NCI-H748 (cell line): ENCODE measurements at regions not wholly inside any gene's neighbourhood (a gene's known extent, or its start where the extent isn't known, plus 50 kb on each side); places are given as distances from the start of the nearest gene placed in this dataset.

Experiments used
- DNase-seq: peaks from one replicate; lab custom pipeline; 2025; ENCODE audit not compliant: unreplicated experiment; lab: John Stamatoyannopoulos, UW

- no peak for DNase-seq
Observed at GRCh38 chr1:96352733-96353132, 368.9 kb upstream of the PTBP2 start.

GRCh38 chr1:96355521-96355920 lies 366.1 kb upstream of the PTBP2 start:
- DNase-seq, result no peak

DNA sequence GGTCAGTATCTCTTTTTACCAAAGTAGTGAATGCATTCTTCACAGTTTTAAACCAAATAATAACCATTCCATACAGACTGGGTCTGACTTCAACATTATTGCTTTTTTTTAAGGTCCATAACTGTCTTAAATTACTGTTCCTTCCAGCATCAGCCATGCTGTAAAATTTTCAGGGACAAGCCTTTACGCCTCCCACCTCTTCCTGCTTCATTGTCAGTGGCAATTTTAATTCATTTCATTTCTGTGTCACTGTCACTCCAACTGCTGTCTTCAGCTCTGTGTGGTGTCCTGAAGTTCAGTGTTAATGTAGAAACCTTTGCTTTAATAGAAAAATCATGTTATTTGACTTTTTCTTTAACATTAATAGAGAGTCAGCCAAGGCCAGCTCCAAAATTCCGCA lies 365.6 kb upstream of the PTBP2 start:
- no peak for DNase-seq

DNA sequence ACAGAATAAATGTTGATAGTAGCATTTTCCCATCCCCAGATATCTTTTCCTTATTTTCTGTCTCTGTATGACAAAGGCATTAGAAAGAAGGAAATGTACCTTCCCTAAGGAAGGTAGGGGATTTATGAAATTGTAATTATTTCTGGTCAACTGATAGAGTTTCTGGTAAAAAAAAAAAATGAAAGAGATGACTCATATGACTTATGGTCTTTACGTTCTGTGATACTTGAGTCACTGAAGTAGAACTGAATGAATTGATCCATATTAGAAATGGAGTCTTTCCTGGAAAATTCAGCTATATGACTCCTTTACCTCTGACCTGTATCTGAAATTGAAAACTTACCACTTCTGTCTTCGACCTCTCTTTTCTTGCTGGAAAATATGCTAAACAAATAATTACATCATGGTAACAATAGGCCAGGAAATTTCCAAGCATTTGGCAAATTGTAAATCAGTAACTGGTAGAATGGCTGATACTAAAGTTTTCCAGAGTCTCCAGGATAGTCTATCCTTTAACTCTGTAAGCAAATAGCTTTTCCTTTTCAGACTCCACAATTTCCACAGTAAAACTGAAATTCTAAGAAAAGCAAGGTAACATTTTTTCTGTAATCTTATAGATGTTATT lies 364.3 kb upstream of the PTBP2 start:
- DNase-seq, result no peak

DNA sequence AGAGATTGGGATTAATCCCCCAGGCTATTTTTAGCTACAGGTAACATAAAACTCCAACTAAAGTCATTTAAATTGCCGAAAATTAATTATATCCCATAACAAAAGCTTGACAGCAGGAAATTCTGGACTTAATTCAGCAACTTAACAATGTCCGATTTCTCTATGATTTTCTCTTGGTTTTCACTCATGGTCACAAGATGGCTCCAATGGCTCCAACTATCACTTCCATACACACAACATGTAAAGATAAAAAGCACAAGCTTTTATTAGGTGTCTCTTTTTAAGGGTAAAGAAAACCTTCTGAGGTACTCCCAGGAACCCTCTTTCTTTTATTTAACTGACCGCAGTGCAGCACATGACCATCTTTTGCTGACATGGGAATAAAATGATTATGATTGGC lies 363.5 kb upstream of the PTBP2 start:
- no peak for DNase-seq

- DNase-seq, result no peak
Observed at GRCh38 chr1:96360036-96360795, 361.4 kb upstream of the PTBP2 start.

- DNase-seq, result no peak
Observed at GRCh38 chr1:96361271-96361856, 360.2 kb upstream of the PTBP2 start.

DNA sequence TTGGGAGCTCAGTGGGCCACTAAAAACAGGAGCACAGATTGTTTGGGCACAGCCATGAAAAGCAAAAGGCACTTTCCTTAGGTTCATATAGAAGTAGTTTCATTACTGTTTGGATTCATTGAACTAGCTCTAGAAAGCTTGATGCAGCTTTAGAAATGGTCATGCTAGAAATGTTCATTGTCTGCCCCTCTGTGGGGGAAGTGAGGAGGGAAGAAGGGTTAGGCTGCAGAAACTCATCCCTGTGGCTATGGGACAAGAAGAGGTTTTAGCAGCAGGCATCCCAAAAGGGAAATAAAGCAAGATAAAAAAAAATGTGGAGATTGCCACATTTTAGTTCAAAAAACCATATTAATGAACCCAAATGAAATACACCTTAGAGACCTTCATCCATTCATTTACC lies 359.6 kb upstream of the PTBP2 start:
- no peak for DNase-seq

DNA sequence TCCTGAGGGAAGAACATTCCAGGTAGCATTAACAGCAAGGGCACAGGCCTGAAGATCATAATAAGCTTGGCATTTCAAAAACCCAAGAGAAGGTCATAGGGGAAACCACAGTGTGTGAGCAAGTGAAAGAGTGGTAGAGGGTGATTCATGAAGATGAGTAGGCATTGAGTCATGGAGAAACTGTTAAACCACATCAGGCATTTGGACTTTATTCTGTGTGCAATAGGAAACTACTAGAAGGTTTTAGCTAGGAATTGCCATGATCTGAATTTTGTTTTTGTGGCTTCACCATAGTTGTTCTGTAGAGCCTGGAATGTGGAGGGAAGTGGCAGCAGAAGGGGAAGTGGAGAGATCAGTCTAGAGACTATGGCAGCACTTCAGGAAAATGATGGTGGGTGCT lies 359.0 kb upstream of the PTBP2 start:
- no peak for DNase-seq

- DNase-seq, result no peak
Observed at GRCh38 chr1:96363826-96364225, 357.8 kb upstream of the PTBP2 start.

- no peak for DNase-seq
Observed at GRCh38 chr1:96364576-96364975, 357.0 kb upstream of the PTBP2 start.

- no peak for DNase-seq
Observed at GRCh38 chr1:96365076-96365475, 356.5 kb upstream of the PTBP2 start.

- no peak for DNase-seq
Observed at GRCh38 chr1:96365596-96366390, 355.8 kb upstream of the PTBP2 start.

DNA sequence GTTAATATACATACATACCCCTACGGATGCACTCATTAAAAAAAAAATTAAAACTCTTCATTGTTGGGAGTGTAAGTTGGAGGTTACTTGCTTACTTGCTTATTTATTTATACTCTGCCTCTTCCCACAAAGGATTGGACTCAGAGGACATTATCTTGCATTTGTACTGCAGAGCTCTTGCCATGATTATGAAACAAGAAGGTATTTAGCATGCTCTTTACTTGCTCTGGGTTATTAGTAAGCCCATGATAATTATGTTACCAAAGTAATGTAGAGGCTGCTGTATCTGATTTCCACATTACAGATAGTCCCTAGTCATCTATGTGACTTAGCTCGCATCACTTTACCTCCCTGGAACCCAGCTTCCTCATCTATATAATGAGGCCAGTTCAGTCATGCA lies 355.1 kb upstream of the PTBP2 start:
- no peak for DNase-seq

- no peak for DNase-seq
Observed at GRCh38 chr1:96367791-96368190, 353.8 kb upstream of the PTBP2 start.

DNA sequence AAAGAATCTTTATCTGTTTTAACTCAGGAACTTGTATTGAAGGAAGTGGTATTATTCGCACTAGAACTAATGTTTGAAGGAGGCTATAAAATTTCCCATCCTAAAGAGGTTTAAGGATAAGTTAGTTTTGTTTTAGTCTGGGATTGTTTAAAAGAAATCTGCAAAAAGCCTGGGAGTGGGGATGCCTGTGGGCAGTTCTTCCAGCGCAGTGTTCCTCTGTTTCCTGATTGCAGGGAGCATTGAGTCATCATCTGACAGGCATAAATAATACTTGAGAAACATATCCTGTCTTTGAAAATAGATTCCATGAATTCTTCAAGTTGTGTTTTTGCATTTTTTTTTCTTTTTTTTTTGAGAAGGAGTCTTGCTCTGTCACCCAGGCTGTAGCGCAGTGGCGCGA lies 350.8 kb upstream of the PTBP2 start:
- DNase-seq, result no peak

DNA sequence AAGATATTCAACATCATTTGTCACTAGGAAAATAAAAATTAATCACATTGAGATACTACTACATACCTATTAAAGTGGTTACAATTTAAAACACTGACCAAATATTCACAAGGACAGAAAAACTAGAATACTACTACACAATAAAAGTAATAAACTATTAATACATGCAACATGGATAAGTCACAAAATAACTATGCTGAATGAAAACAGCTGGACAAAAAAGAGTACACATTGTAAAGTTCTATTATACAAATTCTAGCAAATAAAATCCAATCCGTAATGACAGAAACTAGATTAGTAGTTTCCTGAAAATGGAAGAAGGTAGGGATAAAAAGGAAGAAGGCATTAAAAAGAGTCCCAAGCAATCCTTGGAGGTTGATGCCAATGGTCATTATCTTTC lies 348.7 kb upstream of the PTBP2 start:
- DNase-seq, result no peak

DNA sequence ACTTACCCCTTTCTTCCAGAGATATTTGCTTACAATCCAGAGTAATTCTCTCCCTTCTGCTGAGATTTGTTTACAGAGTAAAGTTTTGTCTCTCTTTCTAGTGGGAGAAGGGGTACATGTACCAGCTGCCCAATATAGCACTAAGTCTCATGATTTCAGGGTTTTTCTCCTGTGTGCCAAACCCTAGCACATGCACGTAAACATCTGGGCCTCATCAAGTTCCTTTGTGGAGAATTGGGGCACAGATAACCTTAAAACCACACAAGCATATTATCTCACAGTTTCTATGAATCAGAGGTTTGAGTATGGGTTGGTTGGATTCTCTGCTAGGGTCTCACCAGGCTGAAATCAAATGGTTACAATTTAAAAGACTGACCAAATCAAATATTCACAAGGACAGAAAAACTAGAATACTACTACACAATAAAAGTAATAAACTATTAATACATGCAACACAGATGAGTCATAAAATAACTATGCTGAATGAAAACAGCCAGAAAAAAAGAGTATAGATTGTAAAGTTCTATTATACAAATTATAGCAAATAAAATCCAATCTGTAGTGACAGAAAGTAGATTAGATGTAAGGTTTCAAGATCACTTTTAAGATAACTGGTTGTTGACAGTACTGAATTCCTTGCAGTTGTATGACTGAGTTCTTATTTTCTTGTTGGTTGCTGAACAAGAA lies 347.4 kb upstream of the PTBP2 start:
- no peak for DNase-seq

DNA sequence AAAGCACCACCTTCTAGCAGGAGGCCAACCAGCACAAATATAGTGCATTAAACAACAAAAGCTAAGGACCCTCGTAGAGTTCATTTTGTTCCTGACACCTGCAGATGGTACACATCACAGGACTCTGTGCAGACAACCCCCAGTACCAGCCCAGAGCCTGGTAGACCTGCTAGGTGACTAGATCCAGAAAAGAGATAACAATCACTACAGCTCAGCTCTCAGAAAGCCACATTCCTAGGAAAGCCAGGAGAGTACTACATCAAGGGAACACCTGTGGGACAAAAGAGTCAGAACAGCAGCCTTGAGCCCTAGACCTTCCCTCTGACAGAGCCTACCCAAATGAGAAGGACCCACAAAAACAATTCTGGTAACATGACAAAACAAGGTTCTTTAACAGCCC lies 344.7 kb upstream of the PTBP2 start:
- DNase-seq, result no peak

DNA sequence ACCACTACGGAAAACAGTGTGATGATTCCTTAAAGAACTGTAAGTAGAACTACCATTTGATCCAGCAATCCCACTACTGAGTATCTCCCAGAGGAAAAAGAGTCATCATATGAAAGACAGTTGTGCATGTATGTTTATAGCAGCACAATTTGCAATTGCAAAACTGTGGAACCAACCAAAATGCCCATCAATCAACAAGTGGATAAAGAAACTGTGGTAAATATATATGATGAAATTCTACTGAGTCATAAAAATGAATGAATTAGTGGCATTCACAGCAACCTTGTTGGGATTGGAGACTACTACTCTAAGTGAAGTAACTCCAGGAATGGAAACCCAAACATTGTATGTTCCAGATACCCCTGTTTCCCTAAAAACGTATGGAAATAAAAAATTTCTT lies 337.0 kb upstream of the PTBP2 start:
- no peak for DNase-seq

- no peak for DNase-seq
Observed at GRCh38 chr1:96387785-96388184, 333.8 kb upstream of the PTBP2 start.
